Karpas-422 (cell line): ENCODE measurements at regions not wholly inside any gene's neighbourhood (a gene's known extent, or its start where the extent isn't known, plus 50 kb on each side); places are given as distances from the start of the nearest gene placed in this dataset.

ENCODE experiments used
- DNase-seq: peaks from one replicate; pipeline ENCODE4 v3.0.0-alpha.2; 2015
- H2AFZ ChIP-seq: fragments of 200-600 bp; sonication (generic); 2 replicates; pipeline ENCODE4 v1.6.1; 2014; ENCODE audit warnings: antibody characterized with exemption, low read length, mixed read lengths
- H3K27ac ChIP-seq: fragments of 200-600 bp; sonication (generic); 2 replicates; pipeline ENCODE4 v1.5.1; 2014; ENCODE audit warnings: mild to moderate bottlenecking, low read length, moderate library complexity
- H3K27me3 ChIP-seq: fragments of 200-600 bp; sonication (generic); 2 replicates; pipeline ENCODE4 v1.6.1; 2014; ENCODE audit warnings: low read length, mixed read lengths
- H3K36me3 ChIP-seq: fragments of 200-600 bp; sonication (generic); 2 replicates; pipeline ENCODE4 v1.6.1; 2014; ENCODE audit warnings: low read length, mixed read lengths; ENCODE audit not compliant: insufficient read depth
- H3K4me1 ChIP-seq: fragments of 200-600 bp; sonication (generic); 2 replicates; pipeline ENCODE4 v1.6.1; 2014; ENCODE audit warnings: mild to moderate bottlenecking, low read length, mixed read lengths
- H3K4me2 ChIP-seq: fragments of 200-600 bp; sonication (generic); 2 replicates; pipeline ENCODE4 v1.6.1; 2014; ENCODE audit warnings: low read length, low read depth, mild to moderate bottlenecking; ENCODE audit not compliant: poor library complexity, severe bottlenecking
- H3K4me3 ChIP-seq: fragments of 200-600 bp; sonication (generic); 2 replicates; pipeline ENCODE4 v1.5.1; 2014; ENCODE audit warnings: mild to moderate bottlenecking, antibody characterized with exemption, low read length, mixed read lengths
- H3K79me2 ChIP-seq: fragments of 200-600 bp; sonication (generic); 2 replicates; pipeline ENCODE4 v1.6.1; 2014; ENCODE audit warnings: mild to moderate bottlenecking, low read length, mixed read lengths
- H3K9ac ChIP-seq: fragments of 200-600 bp; sonication (generic); 2 replicates; pipeline ENCODE4 v1.6.0; 2014; ENCODE audit warnings: low read length
- H3K9me2 ChIP-seq: fragments of 200-600 bp; sonication (generic), shearing (Covaris generic); replicated peaks from 2 replicates; pipeline ENCODE4 v1.6.0; 2014; ENCODE audit warnings: mild to moderate bottlenecking, low read length, moderate library complexity; ENCODE audit not compliant: insufficient read depth
- H3K9me3 ChIP-seq: fragments of 300-700, 200-600 bp; sonication (generic); 2 replicates; pipeline ENCODE4 v1.6.1; 2014; ENCODE audit warnings: low read length, mixed read lengths
- H4K20me1 ChIP-seq: fragments of 200-600 bp; sonication (generic); 2 replicates; pipeline ENCODE4 v1.6.1; 2014; ENCODE audit warnings: mild to moderate bottlenecking, antibody characterized with exemption, low read length, low read depth; ENCODE audit not compliant: insufficient read depth

- H3K79me2 ChIP-seq: no peaks in the 10 kb centered on the region
- H4K20me1 ChIP-seq: no peaks in the 10 kb centered on the region
- H2AFZ ChIP-seq: no peak overlapping the region
- no peaks in the 10 kb centered on the region for H3K36me3 ChIP-seq
- H3K27ac ChIP-seq: no peak overlapping the region
- no peak for DNase-seq
- H3K9ac ChIP-seq: no peak overlapping the region
- H3K4me2 ChIP-seq: no peak overlapping the region
- H3K27me3 ChIP-seq: no peaks in the 10 kb centered on the region
- H3K9me2 ChIP-seq: no peaks in the 10 kb centered on the region
- no peaks in the 10 kb centered on the region for H3K4me1 ChIP-seq
- H3K4me3 ChIP-seq: no peak overlapping the region
- H3K9me3 ChIP-seq: no peaks in the 10 kb centered on the region
These were observed 81.6 kb downstream of the SLC5A7 start for GRCh38 chr2:108067820-108068405.

- no peak overlapping the region for H3K4me3 ChIP-seq
- H3K4me2 ChIP-seq: no peak overlapping the region
- no peaks in the 10 kb centered on the region for H3K36me3 ChIP-seq
- H3K9me3 ChIP-seq: no peaks in the 10 kb centered on the region
- H3K79me2 ChIP-seq: no peaks in the 10 kb centered on the region
- DNase-seq: no peak
- no peaks in the 10 kb centered on the region for H3K9me2 ChIP-seq
- H2AFZ ChIP-seq: no peak overlapping the region
- H3K4me1 ChIP-seq: no peaks in the 10 kb centered on the region
- H3K27me3 ChIP-seq: no peaks in the 10 kb centered on the region
- H3K27ac ChIP-seq: no peak overlapping the region
- H4K20me1 ChIP-seq: no peaks in the 10 kb centered on the region
- H3K9ac ChIP-seq: no peak overlapping the region
These were observed 83.4 kb downstream of the SLC5A7 start for GRCh38 chr2:108069515-108070310.

GRCh38 chr2:108073415-108074072 is 87.2 kb downstream of the SLC5A7 start:
- H2AFZ ChIP-seq: no peak overlapping the region
- no peaks in the 10 kb centered on the region for H3K36me3 ChIP-seq
- no peaks in the 10 kb centered on the region for H3K4me1 ChIP-seq
- no peak overlapping the region for H3K27ac ChIP-seq
- no peak overlapping the region for H3K4me2 ChIP-seq
- no peaks in the 10 kb centered on the region for H3K9me3 ChIP-seq
- H3K4me3 ChIP-seq: no peak overlapping the region
- H3K9ac ChIP-seq: no peak overlapping the region
- DNase-seq: no peak
- H4K20me1 ChIP-seq: no peaks in the 10 kb centered on the region
- H3K9me2 ChIP-seq: no peaks in the 10 kb centered on the region
- no peaks in the 10 kb centered on the region for H3K27me3 ChIP-seq
- no peaks in the 10 kb centered on the region for H3K79me2 ChIP-seq

GRCh38 chr2:108074150-108074549 is 87.8 kb downstream of the SLC5A7 start:
- no peak overlapping the region for H3K9ac ChIP-seq
- H3K4me2 ChIP-seq: no peak overlapping the region
- no peaks in the 10 kb centered on the region for H3K9me3 ChIP-seq
- H4K20me1 ChIP-seq: no peaks in the 10 kb centered on the region
- no peak overlapping the region for H3K27ac ChIP-seq
- no peaks in the 10 kb centered on the region for H3K27me3 ChIP-seq
- H3K36me3 ChIP-seq: no peaks in the 10 kb centered on the region
- no peak overlapping the region for H2AFZ ChIP-seq
- no peak for DNase-seq
- H3K9me2 ChIP-seq: no peaks in the 10 kb centered on the region
- no peak overlapping the region for H3K4me3 ChIP-seq
- H3K79me2 ChIP-seq: no peaks in the 10 kb centered on the region
- no peaks in the 10 kb centered on the region for H3K4me1 ChIP-seq

GRCh38 chr2:108074946-108075345 is 88.6 kb downstream of the SLC5A7 start:
- no peaks in the 10 kb centered on the region for H4K20me1 ChIP-seq
- H3K9ac ChIP-seq: no peak overlapping the region
- H2AFZ ChIP-seq: no peak overlapping the region
- no peaks in the 10 kb centered on the region for H3K4me1 ChIP-seq
- H3K79me2 ChIP-seq: no peaks in the 10 kb centered on the region
- no peaks in the 10 kb centered on the region for H3K27me3 ChIP-seq
- no peaks in the 10 kb centered on the region for H3K9me2 ChIP-seq
- H3K4me2 ChIP-seq: no peak overlapping the region
- no peaks in the 10 kb centered on the region for H3K36me3 ChIP-seq
- no peaks in the 10 kb centered on the region for H3K9me3 ChIP-seq
- no peak overlapping the region for H3K27ac ChIP-seq
- no peak overlapping the region for H3K4me3 ChIP-seq
- no peak for DNase-seq

- Histone ChIP-seq H3K4me1 (no peaks in the 10 kb centered on the region), H3K27me3 (no peaks in the 10 kb centered on the region), H2AFZ (no peak overlapping the region), H3K27ac (no peak overlapping the region), H3K79me2 (no peaks in the 10 kb centered on the region), H4K20me1 (no peaks in the 10 kb centered on the region), H3K9me2 (no peaks in the 10 kb centered on the region), H3K9ac (no peak overlapping the region), H3K4me3 (no peak overlapping the region), H3K4me2 (no peak overlapping the region), H3K9me3 (no peaks in the 10 kb centered on the region), H3K36me3 (no peaks in the 10 kb centered on the region)
- no peak for DNase-seq
These were observed 90.2 kb downstream of the SLC5A7 start for GRCh38 chr2:108076527-108076926.

GRCh38 chr2:108079736-108080135 is 93.4 kb downstream of the SLC5A7 start:
- Histone ChIP-seq H3K36me3 (no peaks in the 10 kb centered on the region), H4K20me1 (no peaks in the 10 kb centered on the region), H3K27me3 (no peaks in the 10 kb centered on the region), H3K4me2 (no peak overlapping the region), H3K9me3 (no peaks in the 10 kb centered on the region), H3K9me2 (no peaks in the 10 kb centered on the region), H2AFZ (no peak overlapping the region), H3K27ac (no peak overlapping the region), H3K9ac (no peak overlapping the region), H3K79me2 (no peaks in the 10 kb centered on the region), H3K4me1 (no peaks in the 10 kb centered on the region), H3K4me3 (no peak overlapping the region)
- no peak for DNase-seq

- Histone ChIP-seq H3K9ac (no peak overlapping the region), H3K27me3 (no peaks in the 10 kb centered on the region), H3K4me1 (no peaks in the 10 kb centered on the region), H3K36me3 (no peaks in the 10 kb centered on the region), H3K27ac (no peak overlapping the region), H3K9me2 (no peaks in the 10 kb centered on the region), H3K4me3 (no peak overlapping the region), H4K20me1 (no peaks in the 10 kb centered on the region), H3K9me3 (no peaks in the 10 kb centered on the region), H3K79me2 (no peaks in the 10 kb centered on the region), H2AFZ (no peak overlapping the region), H3K4me2 (no peak overlapping the region)
- DNase-seq: no peak
These were observed 93.9 kb downstream of the SLC5A7 start for GRCh38 chr2:108080177-108080576.
